HUDEP-2 (cell line): ENCODE measurements at regions not wholly inside any gene's neighbourhood (a gene's known extent, or its start where the extent isn't known, plus 50 kb on each side); places are given as distances from the start of the nearest gene placed in this dataset.

Experiments used
- DNase-seq, 76 experiments: peaks; one replicate each; lab custom pipeline; 2025; ENCODE audit not compliant: unreplicated experiment in 76 of 76; lab: John Stamatoyannopoulos, UW

GRCh38 chr14:65339866-65340265 is 72.7 kb upstream of the FUT8 start:
- DNase-seq = no peak

- no peak for DNase-seq
These were observed 68.5 kb upstream of the FUT8 start for GRCh38 chr14:65344011-65344410.

- no peak for DNase-seq
These were observed 67.3 kb upstream of the FUT8 start for GRCh38 chr14:65345266-65345665.

GRCh38 chr14:65346474-65346873 is 66.1 kb upstream of the FUT8 start:
- DNase-seq = no peak

- no peak for DNase-seq
These were observed 65.6 kb upstream of the FUT8 start for GRCh38 chr14:65346895-65347294.

GRCh38 chr14:65348137-65348536 is 64.4 kb upstream of the FUT8 start:
- DNase-seq = no peak

GRCh38 chr14:65349100-65349499 is 63.4 kb upstream of the FUT8 start:
- DNase-seq = no peak

DNA sequence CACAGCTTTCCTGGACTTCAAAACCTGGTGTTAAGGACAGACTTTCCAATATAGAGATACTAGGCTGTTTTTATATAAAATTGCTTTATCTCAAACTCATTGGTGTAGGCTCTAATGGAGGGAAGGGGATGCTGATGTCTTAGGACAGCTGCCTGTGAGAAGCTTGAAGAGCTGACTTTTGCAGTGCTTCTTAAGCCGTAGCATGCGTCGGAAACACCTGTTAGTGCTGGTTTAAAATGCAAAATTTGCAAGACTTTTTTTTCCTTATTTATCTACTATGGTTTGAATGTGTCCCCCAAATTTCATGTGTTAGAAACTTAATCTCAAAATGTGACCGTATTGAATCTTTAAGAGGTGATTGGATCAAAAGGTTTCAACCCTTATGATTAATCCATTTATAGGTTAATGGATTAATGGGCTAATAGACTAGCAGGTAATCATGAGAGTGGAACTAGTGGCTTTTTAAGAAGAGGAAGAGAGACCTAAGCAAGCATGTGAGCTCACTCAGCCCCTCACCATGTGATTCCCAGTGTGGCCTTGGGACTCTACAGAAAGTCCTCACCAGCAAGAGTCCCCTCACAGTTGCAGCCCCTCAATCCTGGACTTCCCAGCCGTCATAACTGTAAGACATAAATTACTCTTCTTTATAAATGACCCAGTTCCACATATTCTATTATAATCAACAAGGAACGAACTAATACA is 60.9 kb upstream of the FUT8 start:
- DNase-seq = no peak

- DNase-seq = peak in 7 of 76 experiments; percentile 4 to 12 (median 8)
These were observed 59.5 kb upstream of the FUT8 start for GRCh38 chr14:65352964-65353530.

DNA sequence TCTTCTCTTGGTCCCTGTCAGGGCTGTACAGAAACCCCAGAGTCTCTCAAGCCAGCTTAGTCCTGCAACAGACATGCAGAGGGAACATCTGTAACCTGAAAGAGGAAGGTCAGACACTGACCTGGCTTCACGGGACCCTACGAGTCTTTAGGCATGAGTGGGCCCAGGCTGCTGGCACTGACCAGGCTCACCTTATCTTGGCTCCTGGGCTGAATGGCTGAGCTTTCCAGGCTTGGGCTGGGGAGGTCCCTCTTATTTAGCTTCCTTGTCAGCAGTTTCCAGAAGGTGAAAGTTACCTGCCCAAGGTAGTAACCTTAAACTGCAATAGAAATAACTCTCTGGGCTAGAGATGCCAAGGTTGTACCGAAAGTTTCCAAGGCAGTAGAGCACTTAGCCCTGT is 58.4 kb upstream of the FUT8 start:
- no peak for DNase-seq

- no peak for DNase-seq
These were observed 57.8 kb upstream of the FUT8 start for GRCh38 chr14:65354715-65355114.

- DNase-seq = no peak
These were observed 56.1 kb upstream of the FUT8 start for GRCh38 chr14:65356327-65356836.

DNA sequence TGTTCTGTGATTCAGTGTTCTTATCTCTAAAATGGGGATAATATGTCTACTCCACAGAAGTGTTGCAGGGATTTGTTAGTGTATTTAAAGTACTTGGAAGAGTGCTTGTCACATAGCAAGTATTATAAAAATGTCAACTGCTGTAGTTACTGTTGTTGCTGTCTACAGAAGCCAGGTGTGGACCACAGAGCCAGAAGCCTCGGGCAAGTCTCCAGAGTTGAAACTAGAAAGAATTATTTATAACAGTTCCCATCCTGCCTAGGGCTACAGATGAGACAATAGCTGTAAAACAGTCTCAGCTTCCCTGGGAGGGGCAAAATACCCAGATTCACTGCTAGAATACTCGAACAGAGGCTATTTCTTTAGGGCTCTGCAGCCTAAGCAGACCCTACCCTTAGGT is 55.4 kb upstream of the FUT8 start:
- DNase-seq = no peak

DNA sequence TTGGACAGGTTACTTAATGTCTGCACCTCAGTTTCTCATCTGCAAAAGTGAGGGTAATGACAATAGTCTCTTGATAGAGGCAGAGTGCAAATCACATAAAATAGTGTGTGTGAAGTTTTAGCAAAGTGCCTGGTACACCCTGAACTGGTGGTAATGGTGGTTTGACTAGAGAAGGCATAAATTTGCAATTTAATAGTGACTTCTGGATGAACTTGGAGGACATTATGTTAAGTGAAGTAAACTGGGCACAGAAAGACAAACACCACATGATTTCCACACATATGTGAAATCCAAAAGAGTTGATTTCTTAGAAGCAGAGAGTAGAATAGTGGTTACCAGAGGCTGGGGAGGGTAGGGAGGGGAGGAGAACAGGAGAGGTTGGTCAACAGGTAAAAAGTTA is 54.8 kb upstream of the FUT8 start:
- no peak for DNase-seq

GRCh38 chr14:65359503-65359902 is 53.0 kb upstream of the FUT8 start:
- no peak for DNase-seq

DNA sequence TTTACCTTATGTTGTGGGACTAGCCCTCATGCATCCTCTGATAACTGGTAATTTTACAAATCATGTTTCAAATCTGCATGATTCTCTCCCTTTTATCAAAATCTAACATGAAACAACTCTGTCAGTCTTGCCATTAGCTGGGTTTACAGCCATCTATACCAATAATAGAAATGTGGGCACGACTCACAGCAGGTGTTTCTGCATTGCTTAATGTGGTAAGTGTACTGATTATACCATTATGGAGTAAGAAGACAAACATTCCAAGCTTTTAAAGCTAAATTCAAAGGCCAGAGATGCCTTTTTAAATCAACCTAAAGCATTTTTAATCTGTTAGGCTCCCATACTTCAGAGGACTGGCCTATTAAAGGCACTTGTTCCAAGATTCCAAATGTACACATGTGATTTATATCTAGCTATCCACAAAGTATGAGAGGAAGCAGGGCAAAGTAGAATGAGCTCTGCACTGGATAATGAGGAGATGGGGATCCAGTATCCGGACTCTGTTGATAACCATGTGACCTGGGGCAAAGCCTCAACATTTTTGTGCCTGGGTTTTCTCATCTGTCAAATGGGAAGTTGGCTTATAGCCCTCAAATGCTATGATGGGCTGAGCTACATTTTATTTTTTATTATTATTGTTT is 52.3 kb upstream of the FUT8 start:
- DNase-seq = no peak

GRCh38 chr14:65361920-65362319 is 50.6 kb upstream of the FUT8 start:
- DNase-seq = no peak
